SK-N-SH (cell line): ENCODE measurements at regions not wholly inside any gene's neighbourhood (a gene's known extent, or its start where the extent isn't known, plus 50 kb on each side); places are given as distances from the start of the nearest gene placed in this dataset.

Source experiments
- ELF1 ChIP-seq: IDR thresholded peaks from 2 replicates; pipeline ENCODE4 v1.4.0; 2012
- EZH2phosphoT487 ChIP-seq: fragments of 200-600 bp; sonication (generic); IDR thresholded peaks from 2 replicates; pipeline ENCODE4 v1.6.1; 2017; ENCODE audit warnings: low read depth, mixed run types, mild to moderate bottlenecking, antibody characterized with exemption, moderate library complexity, borderline replicate concordance
- MXI1 ChIP-seq: IDR thresholded peaks from 2 replicates; pipeline ENCODE4 v1.6.1; 2012; ENCODE audit warnings: mild to moderate bottlenecking, low read depth, low read length, improper control_type of control experiment
- NFIC ChIP-seq: IDR thresholded peaks from 2 replicates; pipeline ENCODE4 v1.4.0; 2012; ENCODE audit warnings: borderline replicate concordance
- RFX5 ChIP-seq: IDR thresholded peaks from 2 replicates; pipeline ENCODE4 v1.6.1; 2012; ENCODE audit warnings: mild to moderate bottlenecking, improper control_type of control experiment, low read length
- TF ChIP-seq, protein P1 (sequence below): fragments of 200-600 bp; sonication (generic); IDR thresholded peaks from 2 replicates; pipeline ENCODE4 v1.6.1; 2017; ENCODE audit warnings: antibody characterized with exemption, mild to moderate bottlenecking, moderate library complexity
- TF ChIP-seq, protein P2 (sequence below): IDR thresholded peaks from 2 replicates; pipeline ENCODE4 v1.4.0; 2012; ENCODE audit warnings: low read depth, borderline replicate concordance

DNA sequence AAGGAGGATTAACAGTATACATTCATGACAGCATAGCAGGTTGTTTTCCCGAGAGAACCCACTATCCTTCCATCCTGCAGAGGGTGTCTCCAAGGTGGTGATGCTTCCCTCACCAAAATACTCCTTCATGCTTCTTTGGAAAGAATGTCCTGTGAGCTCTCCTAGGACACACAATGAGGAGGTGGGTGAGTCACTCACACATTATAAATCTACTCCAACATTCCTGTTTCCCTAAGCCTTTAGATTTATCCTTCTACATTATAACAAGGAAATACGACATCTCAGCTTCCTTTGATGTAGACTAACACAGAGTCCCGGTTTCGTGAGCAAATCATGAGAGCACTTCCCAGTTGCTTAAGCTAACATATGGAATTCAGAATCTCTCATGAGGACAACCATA lies 689.7 kb upstream of the CELF2 start:
- TF ChIP-seq, protein P1, sequence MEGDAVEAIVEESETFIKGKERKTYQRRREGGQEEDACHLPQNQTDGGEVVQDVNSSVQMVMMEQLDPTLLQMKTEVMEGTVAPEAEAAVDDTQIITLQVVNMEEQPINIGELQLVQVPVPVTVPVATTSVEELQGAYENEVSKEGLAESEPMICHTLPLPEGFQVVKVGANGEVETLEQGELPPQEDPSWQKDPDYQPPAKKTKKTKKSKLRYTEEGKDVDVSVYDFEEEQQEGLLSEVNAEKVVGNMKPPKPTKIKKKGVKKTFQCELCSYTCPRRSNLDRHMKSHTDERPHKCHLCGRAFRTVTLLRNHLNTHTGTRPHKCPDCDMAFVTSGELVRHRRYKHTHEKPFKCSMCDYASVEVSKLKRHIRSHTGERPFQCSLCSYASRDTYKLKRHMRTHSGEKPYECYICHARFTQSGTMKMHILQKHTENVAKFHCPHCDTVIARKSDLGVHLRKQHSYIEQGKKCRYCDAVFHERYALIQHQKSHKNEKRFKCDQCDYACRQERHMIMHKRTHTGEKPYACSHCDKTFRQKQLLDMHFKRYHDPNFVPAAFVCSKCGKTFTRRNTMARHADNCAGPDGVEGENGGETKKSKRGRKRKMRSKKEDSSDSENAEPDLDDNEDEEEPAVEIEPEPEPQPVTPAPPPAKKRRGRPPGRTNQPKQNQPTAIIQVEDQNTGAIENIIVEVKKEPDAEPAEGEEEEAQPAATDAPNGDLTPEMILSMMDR = no peak
- no peak for TF ChIP-seq RFX5
- TF ChIP-seq NFIC = no peak
- no peak for TF ChIP-seq MXI1
- TF ChIP-seq, protein P2, sequence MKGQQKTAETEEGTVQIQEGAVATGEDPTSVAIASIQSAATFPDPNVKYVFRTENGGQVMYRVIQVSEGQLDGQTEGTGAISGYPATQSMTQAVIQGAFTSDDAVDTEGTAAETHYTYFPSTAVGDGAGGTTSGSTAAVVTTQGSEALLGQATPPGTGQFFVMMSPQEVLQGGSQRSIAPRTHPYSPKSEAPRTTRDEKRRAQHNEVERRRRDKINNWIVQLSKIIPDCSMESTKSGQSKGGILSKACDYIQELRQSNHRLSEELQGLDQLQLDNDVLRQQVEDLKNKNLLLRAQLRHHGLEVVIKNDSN = no peak
- TF ChIP-seq ELF1 = no peak
- TF ChIP-seq EZH2phosphoT487 = no peak
